A673 (cell line): ENCODE measurements at regions not wholly inside any gene's neighbourhood (a gene's known extent, or its start where the extent isn't known, plus 50 kb on each side); places are given as distances from the start of the nearest gene placed in this dataset.
A peak's percentile ranks its signal among the peaks of the same experiment; 100 is the strongest.

Experiments
- BruUV-seq: library from RNA; stranded (reverse); fragments of 400-500 nt; replicated peaks from 2 replicates; lab custom pipeline; 2021; lab: Mats Ljungman, UMichigan
- CTCF ChIA-PET: fragments of 300-600 bp; sonication (Branson Sonifier 250); formaldehyde crosslinking; loops from one replicate; lab custom pipeline; 2022; ENCODE audit warnings: antibody characterized with exemption; lab: Charles Lee
- POLR2A ChIA-PET: fragments of 300-600 bp; sonication (Branson Sonifier 250); formaldehyde crosslinking; loops from one replicate; lab custom pipeline; 2022; ENCODE audit warnings: antibody characterized with exemption; ENCODE audit not compliant: low non-redundant PET; lab: Charles Lee
- DNase-seq: peaks from one replicate; pipeline ENCODE4 v3.0.0-alpha.2; 2015; ENCODE audit warnings: low spot score
- H3K27ac ChIP-seq: fragments of 200-600 bp; sonication (generic); 2 replicates; pipeline ENCODE4 v1.5.1; 2016; ENCODE audit warnings: mixed run types, low read depth, mild to moderate bottlenecking, mixed read lengths, antibody characterized with exemption, low read length; ENCODE audit not compliant: poor library complexity, severe bottlenecking
- H3K27me3 ChIP-seq: fragments of 200-600 bp; sonication (generic); replicated peaks from 2 replicates; pipeline ENCODE4 v1.6.1; 2017; ENCODE audit warnings: mixed run types, low read depth, mild to moderate bottlenecking, mixed read lengths, antibody characterized with exemption, low read length; ENCODE audit not compliant: insufficient read depth, poor library complexity
- H3K36me3 ChIP-seq: fragments of 200-600 bp; sonication (generic); 2 replicates; pipeline ENCODE4 v1.6.1; 2016; ENCODE audit warnings: mixed run types, mild to moderate bottlenecking, mixed read lengths, antibody characterized with exemption, low read length; ENCODE audit not compliant: insufficient read depth, poor library complexity, severe bottlenecking
- H3K4me1 ChIP-seq: fragments of 200-600 bp; sonication (generic); 2 replicates; pipeline ENCODE4 v1.6.1; 2017; ENCODE audit warnings: mixed run types, mild to moderate bottlenecking, mixed read lengths, antibody characterized with exemption, low read length; ENCODE audit not compliant: insufficient read depth, poor library complexity, severe bottlenecking
- H3K4me3 ChIP-seq: fragments of 200-600 bp; sonication (generic); 2 replicates; pipeline ENCODE4 v1.5.1; 2016; ENCODE audit warnings: low read depth, mixed run types, mild to moderate bottlenecking, mixed read lengths, low read length; ENCODE audit not compliant: poor library complexity, severe bottlenecking
- H3K9me3 ChIP-seq: fragments of 200-600 bp; sonication (generic); 2 replicates; pipeline ENCODE4 v1.6.1; 2016; ENCODE audit warnings: mixed run types, low read depth, mild to moderate bottlenecking, mixed read lengths, antibody characterized with exemption, low read length; ENCODE audit not compliant: poor library complexity, severe bottlenecking
- CTCF ChIP-seq: fragments of 300-800, 200-600 bp; sonication (generic); conservative IDR thresholded peaks from 2 replicates; pipeline ENCODE4 v1.5.1; 2017; ENCODE audit warnings: low read depth, mild to moderate bottlenecking, antibody characterized with exemption, low read length, moderate library complexity, mixed read lengths
- EZH2 ChIP-seq: fragments of 200-600 bp; sonication (generic); IDR thresholded peaks from 2 replicates; pipeline ENCODE4 v1.6.1; 2017; ENCODE audit warnings: borderline replicate concordance, low read depth, mild to moderate bottlenecking, mixed read lengths, antibody characterized with exemption, low read length; ENCODE audit not compliant: poor library complexity, severe bottlenecking
- intact Hi-C: fragments of 100-400 bp; cut with micrococcal nuclease; formaldehyde crosslinking; loops from one replicate; pipeline ENCODE4 v1.10.0; 2022; ENCODE audit not compliant: unreplicated experiment

- Histone ChIP-seq H3K9me3 (no peaks in the 10 kb centered on the region), H3K36me3 (no peaks in the 10 kb centered on the region), H3K27ac (peak overlapping the region; percentile 71), H3K27me3 (no peaks in the 10 kb centered on the region), H3K4me3 (peak overlapping the region; percentile 41), H3K4me1 (peaks cover 26% of the 10 kb centered on the region)
- no peak for DNase-seq
- ChIA-PET CTCF (interaction anchor here (0.6 to 2.2 kb wide), 2 partner anchors 10 to 74 kb away, joined by 3 to 16 read pairs; no protein-coding TSS in a partner anchor), POLR2A (interaction anchor here (0.6 kb wide), 1 partner anchor 79 kb away, joined by 3 read pairs; no protein-coding TSS in a partner anchor)
- no TSS peak for BruUV-seq
- intact Hi-C loops = loop anchor here (5.0 kb wide), 1 partner anchor 94 kb away; the partner anchor contains the start of gene CHD2
- TF ChIP-seq EZH2 (no peak), CTCF (no peak)
These were observed 92.1 kb upstream of the CHD2 start for GRCh38 chr15:92807971-92808571.

GRCh38 chr15:92808598-92809063 lies 91.5 kb upstream of the CHD2 start:
- DNase-seq = no peak

More at GRCh38 chr15:92808598-92809063, 91.5 kb upstream of the CHD2 start:
- BruUV-seq = TSS peak; percentile 90
- no peaks in the 10 kb centered on the region for H3K27me3 ChIP-seq
- peaks cover 26% of the 10 kb centered on the region for H3K4me1 ChIP-seq
- H3K36me3 ChIP-seq = no peaks in the 10 kb centered on the region
- CTCF ChIA-PET = interaction anchor here (0.6 to 2.2 kb wide), 3 partner anchors 10 to 74 kb away, joined by 3 to 16 read pairs (median 3); no protein-coding TSS in a partner anchor
- H3K9me3 ChIP-seq = no peaks in the 10 kb centered on the region
- TF ChIP-seq EZH2 = no peak
- no peak for TF ChIP-seq CTCF
- H3K27ac ChIP-seq = peak overlapping the region; percentile 71
- intact Hi-C loops = loop anchor here (1.0 to 5.0 kb wide), 3 partner anchors 76 to 110 kb away; partner anchors contain the start of gene CHD2
- H3K4me3 ChIP-seq = peak overlapping the region; percentile 41
- POLR2A ChIA-PET = no interaction called here
